ENCODE measurements at regions not wholly inside any gene's neighbourhood (a gene's known extent, or its start where the extent isn't known, plus 50 kb on each side); places are given as distances from the start of the nearest gene placed in this dataset.

- DNase-seq (ENCODE audit: low spot score), result no peak
- Histone ChIP-seq H3K27me3 (no peaks in the 10 kb centered on the region), H3K27ac (no peak overlapping the region), H3K4me3 (no peak overlapping the region), H3K4me1 (no peaks in the 10 kb centered on the region), H3K36me3 (no peaks in the 10 kb centered on the region), H3K9me3 (no peaks in the 10 kb centered on the region)
- no peak for TF ChIP-seq CTCF (IDR thresholded peaks at IDR 0.05)
Measured at GRCh38 chr13:90293793-90294361, 1053.6 kb upstream of the MIR17HG start.

GRCh38 chr13:90299238-90299637 is 1048.2 kb upstream of the MIR17HG start:
- no peaks in the 10 kb centered on the region for H3K9me3 ChIP-seq
- H3K4me3 ChIP-seq, result no peak overlapping the region
- no peaks in the 10 kb centered on the region for H3K27me3 ChIP-seq
- no peak for DNase-seq (ENCODE audit: low spot score)
- no peaks in the 10 kb centered on the region for H3K36me3 ChIP-seq
- no peaks in the 10 kb centered on the region for H3K4me1 ChIP-seq
- H3K27ac ChIP-seq, result no peak overlapping the region
- TF ChIP-seq CTCF (IDR thresholded peaks at IDR 0.05), result no peak

- Histone ChIP-seq H3K4me1 (no peaks in the 10 kb centered on the region), H3K36me3 (no peaks in the 10 kb centered on the region), H3K9me3 (no peaks in the 10 kb centered on the region), H3K27ac (no peak overlapping the region), H3K27me3 (no peaks in the 10 kb centered on the region), H3K4me3 (no peak overlapping the region)
- no peak for DNase-seq (ENCODE audit: low spot score)
- no peak for TF ChIP-seq CTCF (IDR thresholded peaks at IDR 0.05)
Measured at GRCh38 chr13:90300015-90300414, 1047.5 kb upstream of the MIR17HG start.

- H3K4me1 ChIP-seq, result no peaks in the 10 kb centered on the region
- no peak for DNase-seq (ENCODE audit: low spot score)
- no peak overlapping the region for H3K4me3 ChIP-seq
Measured at GRCh38 chr13:90302107-90302506, 1045.4 kb upstream of the MIR17HG start.

GRCh38 chr13:90305796-90306195 is 1041.7 kb upstream of the MIR17HG start:
- no peaks in the 10 kb centered on the region for H3K27me3 ChIP-seq
- no peaks in the 10 kb centered on the region for H3K4me1 ChIP-seq
- no peaks in the 10 kb centered on the region for H3K9me3 ChIP-seq
- H3K27ac ChIP-seq, result no peak overlapping the region
- H3K36me3 ChIP-seq, result no peaks in the 10 kb centered on the region
- no peak for DNase-seq (ENCODE audit: low spot score)
- H3K4me3 ChIP-seq, result no peak overlapping the region
- TF ChIP-seq CTCF (IDR thresholded peaks at IDR 0.05), result no peak

More at GRCh38 chr13:90302107-90302506, 1045.4 kb upstream of the MIR17HG start:
- no peaks in the 10 kb centered on the region for H3K36me3 ChIP-seq
- H3K27ac ChIP-seq, result no peak overlapping the region
- H3K27me3 ChIP-seq, result no peaks in the 10 kb centered on the region
- no peaks in the 10 kb centered on the region for H3K9me3 ChIP-seq
- TF ChIP-seq CTCF (IDR thresholded peaks at IDR 0.05), result no peak

- H3K4me3 ChIP-seq, result no peak overlapping the region
- H3K36me3 ChIP-seq, result no peaks in the 10 kb centered on the region
- H3K4me1 ChIP-seq, result no peaks in the 10 kb centered on the region
- no peaks in the 10 kb centered on the region for H3K27me3 ChIP-seq
- DNase-seq (ENCODE audit: low spot score), result no peak
- no peak for TF ChIP-seq CTCF (IDR thresholded peaks at IDR 0.05)
- H3K9me3 ChIP-seq, result no peaks in the 10 kb centered on the region
- no peak overlapping the region for H3K27ac ChIP-seq
Measured at GRCh38 chr13:90307136-90307535, 1040.4 kb upstream of the MIR17HG start.

Measured in right atrium auricular region (tissue), 2 donors.